Eye (tissue), 1 donor: ENCODE measurements at regions not wholly inside any gene's neighbourhood (a gene's known extent, or its start where the extent isn't known, plus 50 kb on each side); places are given as distances from the start of the nearest gene placed in this dataset.
A peak's percentile ranks its signal among the peaks of the same experiment; 100 is the strongest.

Experiments
- DNase-seq: peaks from one replicate; pipeline ENCODE4 v3.0.0-alpha.2; 2015

DNA sequence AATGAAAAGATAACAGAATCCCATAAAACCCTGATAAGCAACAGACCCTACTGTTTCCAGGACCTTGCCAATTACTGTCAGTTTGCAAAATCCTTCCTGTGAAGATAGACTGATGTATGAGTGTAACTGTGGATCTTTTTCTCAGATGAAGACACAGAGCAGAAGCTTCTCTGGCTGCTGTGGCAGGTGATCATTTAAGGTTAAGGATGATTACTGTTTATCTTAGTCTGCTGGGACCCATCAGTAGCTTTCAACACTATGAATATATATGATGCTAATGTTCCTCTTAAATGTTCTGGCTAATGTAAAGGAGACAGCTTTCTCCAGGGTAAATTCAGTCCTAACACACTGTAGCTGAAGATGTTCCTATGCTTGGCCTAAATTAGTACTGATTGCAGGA lies 56.0 kb upstream of the CTTNBP2 start:
- DNase-seq, result no peak

DNA sequence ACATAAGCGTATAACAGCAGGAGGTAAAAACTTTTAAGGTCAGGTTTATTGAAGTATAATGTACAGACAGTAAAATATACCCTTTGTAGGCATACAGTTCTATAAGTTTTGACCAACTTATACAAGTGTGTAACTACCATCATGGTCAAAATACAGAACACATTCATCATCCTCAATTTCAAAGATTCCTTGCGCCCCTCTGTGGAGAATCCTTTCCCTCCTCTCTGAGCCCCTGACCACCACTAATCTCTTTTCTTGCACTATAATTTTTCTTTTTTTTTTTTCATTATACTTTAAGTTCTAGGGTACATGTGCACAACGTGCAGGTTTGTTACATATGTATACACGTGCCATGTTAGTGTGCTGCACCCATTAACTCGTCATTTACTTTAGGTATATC lies 58.1 kb upstream of the CTTNBP2 start:
- no peak for DNase-seq

DNA sequence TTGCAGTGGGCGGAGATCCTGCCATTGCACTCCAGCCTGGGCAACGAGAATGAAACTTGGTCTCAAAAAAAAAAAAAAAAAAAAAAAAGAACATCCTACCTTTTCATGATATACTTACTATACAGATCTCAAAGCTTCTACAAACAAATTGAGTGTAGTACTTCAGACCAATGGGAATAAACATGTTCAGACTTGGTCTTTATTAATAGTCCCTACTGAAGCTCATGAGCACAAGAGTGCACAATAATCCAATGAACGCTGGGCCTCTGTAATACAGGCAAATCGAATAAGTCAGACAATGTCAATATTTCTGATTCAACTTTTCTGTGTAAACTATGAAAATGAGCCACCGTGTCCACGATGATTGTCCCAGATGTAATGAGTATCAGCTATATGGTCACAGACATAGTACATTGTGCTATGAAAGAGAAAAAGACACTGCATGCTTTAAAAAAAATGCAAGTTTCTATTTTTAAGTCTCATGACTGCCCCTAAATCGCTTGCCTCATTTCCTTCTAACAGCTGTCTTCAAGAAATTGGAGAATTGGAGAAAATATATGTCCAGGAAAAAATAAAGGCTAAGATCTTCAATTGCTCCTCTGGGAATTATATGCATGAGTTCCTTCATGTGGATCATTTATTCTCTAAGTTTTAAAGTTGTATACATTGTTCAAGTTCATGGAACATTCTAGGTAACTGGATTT lies 64.0 kb upstream of the CTTNBP2 start:
- no peak for DNase-seq

DNA sequence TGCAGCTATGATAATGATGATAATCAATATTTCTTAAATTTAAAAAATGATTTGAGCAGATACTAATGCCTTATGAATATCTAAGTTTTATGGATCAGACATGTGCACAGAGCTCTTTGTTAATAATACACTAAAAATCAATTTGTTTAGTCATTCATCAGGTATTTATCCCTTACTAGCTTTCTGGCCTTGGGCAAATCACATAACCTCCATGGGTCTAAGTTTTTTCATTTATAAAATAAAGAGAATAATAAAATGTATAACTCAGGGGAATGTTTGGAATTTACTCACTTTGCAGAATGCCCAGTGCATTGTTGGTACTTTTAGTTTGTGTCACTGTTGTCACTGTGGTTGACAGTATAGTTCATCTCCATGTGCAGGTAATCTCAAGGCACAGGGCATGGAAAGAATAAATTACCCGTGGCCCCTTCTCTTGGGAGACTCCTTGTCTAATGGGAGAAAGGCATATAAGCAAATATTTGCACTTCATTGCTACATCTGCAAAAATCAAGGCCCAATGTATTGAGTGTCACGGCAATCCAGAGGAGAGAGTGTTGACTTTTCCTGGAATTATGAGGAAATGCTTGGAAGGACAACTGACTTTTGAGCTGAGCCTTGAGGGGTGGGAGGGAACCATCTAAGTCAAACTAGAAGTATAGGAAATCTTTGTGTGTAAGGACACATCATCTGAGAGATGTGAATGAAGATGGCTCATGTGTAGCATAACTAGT lies 64.7 kb upstream of the CTTNBP2 start:
- DNase-seq, result no peak

- DNase-seq, result no peak
Measured at GRCh38 chr7:117941138-117941810, 68.0 kb upstream of the CTTNBP2 start.

- DNase-seq, result no peak
Measured at GRCh38 chr7:117942780-117943179, 69.5 kb upstream of the CTTNBP2 start.

DNA sequence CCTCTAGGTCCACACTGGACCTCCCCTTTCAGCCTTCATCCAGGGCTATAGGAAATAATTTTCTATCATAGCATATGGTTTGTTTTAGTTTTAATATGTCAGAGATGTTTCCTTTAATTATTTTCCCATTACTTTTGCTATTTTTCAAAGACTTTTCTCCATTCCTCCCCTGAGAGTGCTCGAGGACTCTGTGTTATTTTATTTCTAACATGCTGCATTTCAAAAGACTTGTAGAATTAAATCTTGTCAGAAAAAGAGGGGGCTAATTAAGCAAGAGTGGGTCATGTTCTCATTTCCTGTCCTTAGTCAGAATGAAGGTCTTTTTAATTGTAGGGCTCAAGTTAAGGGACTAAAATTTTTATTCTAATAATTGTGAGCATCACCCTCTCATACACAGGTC lies 71.6 kb upstream of the CTTNBP2 start:
- DNase-seq, result no peak

DNA sequence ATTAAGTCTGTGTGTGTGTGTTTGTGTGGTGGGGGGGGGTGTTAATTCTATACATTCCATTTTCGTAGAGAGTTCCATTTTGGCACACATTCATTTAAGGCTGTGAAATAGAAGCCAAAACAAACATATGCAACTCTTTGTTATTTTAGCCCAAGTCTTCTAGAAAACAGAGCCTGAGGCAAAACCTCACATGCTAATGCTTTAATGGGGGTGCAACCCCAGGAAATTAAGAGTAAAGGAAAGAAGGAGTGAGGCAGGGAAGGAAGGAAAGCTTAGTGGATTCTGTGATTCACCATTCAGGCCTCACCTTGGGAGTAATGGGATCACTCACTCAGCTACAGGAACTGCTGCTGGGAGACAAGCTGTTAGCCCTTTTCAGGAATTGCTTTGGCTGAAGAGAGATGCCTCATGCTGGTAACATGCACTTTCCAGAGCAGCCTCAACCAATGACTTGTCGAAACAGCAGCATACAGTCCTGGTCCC lies 73.0 kb upstream of the CTTNBP2 start:
- peak; percentile 28 for DNase-seq

- no peak for DNase-seq
Measured at GRCh38 chr7:117949232-117949631, 76.0 kb upstream of the CTTNBP2 start.

DNA sequence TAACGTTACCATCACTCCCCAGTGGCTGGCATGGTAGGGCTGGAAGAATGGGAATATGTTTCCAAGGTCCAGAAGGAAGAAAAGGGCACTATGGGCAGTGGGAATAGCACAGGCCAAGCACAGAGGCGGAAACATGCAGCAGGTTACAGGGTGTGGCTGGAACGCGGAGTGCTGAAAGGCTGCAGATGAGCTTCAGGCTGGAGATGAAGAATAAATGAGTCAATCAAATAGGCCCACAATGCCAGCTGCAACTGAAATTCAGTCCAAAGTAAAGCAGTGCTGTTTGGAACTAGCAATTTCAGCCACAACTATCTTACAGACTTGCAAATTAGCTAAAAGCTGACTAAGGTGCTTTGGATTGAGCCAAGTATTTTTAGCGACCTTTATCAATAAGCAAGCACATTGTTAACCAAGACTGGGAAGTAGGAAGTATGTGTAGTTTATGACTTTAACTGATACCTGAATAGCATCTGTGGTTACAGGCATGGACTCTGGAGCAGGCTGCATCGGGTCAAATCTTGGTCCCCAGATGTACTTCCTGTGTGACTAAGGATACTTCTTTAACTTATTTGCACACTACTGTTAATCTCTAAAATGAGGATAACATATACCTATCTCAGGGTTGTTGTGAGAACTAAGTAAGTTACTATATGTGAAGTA lies 77.5 kb upstream of the CTTNBP2 start:
- DNase-seq, result no peak

- DNase-seq, result no peak
Measured at GRCh38 chr7:117951285-117951684, 78.0 kb upstream of the CTTNBP2 start.

DNA sequence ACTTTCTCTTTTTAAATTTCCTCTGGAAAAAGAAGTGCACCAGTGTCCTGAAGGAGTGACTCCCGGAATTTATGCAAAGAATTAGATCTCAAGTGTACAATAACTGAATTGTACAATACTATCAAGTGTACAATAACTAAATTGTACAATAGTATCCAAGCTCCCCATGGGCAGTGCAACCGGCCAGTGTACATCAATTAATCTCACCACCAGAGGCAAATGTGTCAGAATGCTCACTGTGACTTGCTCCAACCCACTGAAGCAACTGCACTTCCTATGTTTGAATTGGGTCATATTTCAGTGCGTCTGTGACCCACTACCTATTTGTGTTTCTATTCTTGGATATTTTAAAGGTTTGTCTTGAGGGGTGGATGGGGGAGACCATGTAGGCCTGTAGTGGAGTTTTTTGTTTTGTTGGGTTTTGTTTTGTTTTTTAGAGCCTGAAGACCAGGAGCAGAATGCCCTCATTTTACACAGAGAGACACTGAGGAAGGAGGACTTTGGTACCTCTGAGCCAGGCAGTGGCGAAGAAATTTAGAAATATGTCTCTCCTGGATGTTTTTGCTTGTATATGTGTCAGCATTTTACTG lies 78.5 kb upstream of the CTTNBP2 start:
- no peak for DNase-seq

- DNase-seq, result no peak
Measured at GRCh38 chr7:117955046-117955445, 81.8 kb upstream of the CTTNBP2 start.

- DNase-seq, result no peak
Measured at GRCh38 chr7:117960351-117960750, 87.1 kb upstream of the CTTNBP2 start.

GRCh38 chr7:117961235-117961634 lies 88.0 kb upstream of the CTTNBP2 start:
- no peak for DNase-seq

DNA sequence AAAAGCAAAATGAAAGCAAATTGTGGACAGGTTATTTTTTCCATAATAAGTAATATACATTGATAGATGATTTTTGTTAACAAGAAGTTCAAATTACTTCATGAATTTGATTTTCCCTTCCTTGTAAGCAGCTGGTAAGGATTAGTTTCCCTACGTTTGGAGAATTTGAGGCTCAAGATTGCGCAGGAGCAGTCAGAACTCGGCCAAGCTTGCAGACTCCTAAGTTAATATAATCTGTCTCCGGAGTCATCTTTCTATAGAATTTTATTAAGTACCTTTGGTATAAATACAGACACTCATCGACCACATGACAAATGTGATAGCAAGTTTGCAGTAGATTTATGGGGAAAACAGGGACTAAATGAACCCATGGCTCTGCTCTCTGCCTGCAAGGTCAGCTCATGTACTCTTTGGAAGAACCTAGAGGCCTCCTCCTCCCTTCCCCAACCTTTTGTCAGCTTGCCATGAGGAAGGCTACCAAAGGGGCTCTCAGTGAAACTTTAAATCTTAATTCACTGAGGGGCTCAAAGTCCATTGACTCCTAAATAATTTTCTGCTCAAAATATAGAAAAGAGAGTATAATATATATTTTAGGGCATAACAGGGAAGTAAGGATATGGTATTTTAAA lies 89.2 kb upstream of the CTTNBP2 start:
- no peak for DNase-seq

DNA sequence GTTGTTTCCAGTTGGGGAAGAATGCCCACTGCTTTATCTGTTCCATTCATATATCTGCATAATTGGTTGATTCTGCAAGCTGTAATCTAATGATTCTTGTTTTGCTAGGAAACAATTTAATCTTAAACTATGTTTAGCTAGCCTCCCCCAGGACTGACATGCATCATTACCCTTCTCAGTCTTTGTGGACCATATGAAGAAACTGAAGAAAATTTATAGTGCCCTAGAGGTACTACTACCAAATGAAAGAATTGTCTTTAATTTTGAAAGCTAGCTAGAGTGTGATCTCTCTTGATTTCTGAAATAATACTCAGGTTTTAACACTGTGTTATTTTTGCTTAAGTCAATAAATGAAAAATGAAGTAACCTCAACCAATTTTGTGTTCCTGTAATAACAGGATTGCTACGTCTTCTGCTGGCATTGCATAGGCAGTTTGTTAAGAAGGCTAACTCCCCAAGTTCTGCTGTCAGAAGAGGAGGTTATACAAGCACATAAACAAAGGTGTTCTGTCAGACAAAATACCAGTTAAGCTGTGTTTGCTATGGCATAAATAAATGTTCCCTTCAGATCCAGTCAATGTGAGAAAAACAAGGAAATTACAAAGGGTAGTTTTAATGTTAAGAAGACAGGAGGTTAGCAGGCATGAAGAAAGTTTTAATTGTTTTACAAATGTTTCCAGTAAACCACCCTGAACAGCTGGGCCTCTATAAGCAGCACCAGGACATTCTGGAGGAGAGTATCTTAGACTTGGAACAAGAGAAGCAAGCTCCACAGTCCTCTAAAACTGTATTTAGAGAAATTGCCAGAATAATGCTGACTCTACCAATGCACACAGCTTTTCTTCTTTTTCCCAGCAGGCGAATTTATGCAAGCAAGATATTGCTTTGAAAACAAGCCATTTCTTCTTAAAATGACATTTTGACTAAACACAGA lies 90.3 kb upstream of the CTTNBP2 start:
- DNase-seq, result no peak

- DNase-seq, result no peak
Measured at GRCh38 chr7:117970801-117971200, 97.6 kb upstream of the CTTNBP2 start.

DNA sequence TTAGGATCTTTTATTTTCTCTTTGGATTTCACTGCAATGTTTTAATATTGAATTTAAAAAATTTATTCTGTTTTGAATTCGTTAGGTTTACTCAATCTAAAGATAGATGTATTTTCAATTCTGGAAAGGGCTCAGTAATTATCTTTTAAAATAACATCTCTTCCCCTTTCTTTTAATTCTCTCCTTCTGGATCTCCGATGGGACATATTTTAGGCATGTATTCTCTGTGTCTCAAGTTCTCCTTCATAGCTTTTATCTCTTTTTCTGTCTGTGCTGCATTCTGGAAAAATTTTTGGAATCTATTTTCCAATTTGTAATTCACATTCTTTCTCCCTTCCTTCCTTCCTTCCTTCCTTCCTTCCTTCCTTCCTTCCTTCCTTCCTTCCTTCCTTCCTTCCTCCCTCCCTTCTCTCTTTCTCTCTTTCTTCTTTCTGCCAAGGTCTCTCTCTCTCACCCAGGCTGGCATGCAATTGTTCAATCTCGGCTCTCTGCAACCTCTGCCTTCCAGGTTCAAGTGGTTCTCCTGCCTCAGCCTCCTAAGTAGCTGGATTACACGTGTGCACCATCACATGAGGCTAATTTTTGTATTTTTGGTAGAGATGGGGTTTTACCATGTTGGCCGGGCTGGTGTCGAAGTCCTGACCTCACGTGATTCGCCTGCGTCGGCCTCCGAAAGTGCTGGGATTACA lies 98.5 kb upstream of the CTTNBP2 start:
- DNase-seq, result no peak

- no peak for DNase-seq
Measured at GRCh38 chr7:117972606-117973005, 99.4 kb upstream of the CTTNBP2 start.

GRCh38 chr7:117973975-117974374 lies 100.7 kb upstream of the CTTNBP2 start:
- no peak for DNase-seq
